DND-41 (cell line): ENCODE measurements at regions not wholly inside any gene's neighbourhood (a gene's known extent, or its start where the extent isn't known, plus 50 kb on each side); places are given as distances from the start of the nearest gene placed in this dataset.

Experiments used
- ATAC-seq: fragments of 200-7000 bp; cut with Tn5 transposase; 3 replicates; pipeline ENCODE4 v1.9.1; 2021; ENCODE audit warnings: low read depth; ENCODE audit not compliant: insufficient read depth
- DNase-seq: peaks from one replicate; pipeline ENCODE4 v3.0.0-alpha.2; 2020
- H2AFZ ChIP-seq: 2 replicates; pipeline ENCODE4 v1.6.0; 2012; ENCODE audit warnings: low read depth, low read length
- H3K27ac ChIP-seq: 2 replicates; pipeline ENCODE4 v1.5.1; 2012; ENCODE audit warnings: low read length, inconsistent platforms
- H3K27me3 ChIP-seq: fragments of 200-600 bp; sonication (generic); 2 replicates; pipeline ENCODE4 v1.6.0; 2012; ENCODE audit warnings: low read length, mild to moderate bottlenecking, inconsistent platforms; ENCODE audit not compliant: insufficient read depth, poor library complexity
- H3K36me3 ChIP-seq: 2 replicates; pipeline ENCODE4 v1.5.1; 2012; ENCODE audit warnings: low read length, inconsistent platforms; ENCODE audit not compliant: insufficient read depth
- H3K4me1 ChIP-seq: 2 replicates; pipeline ENCODE4 v1.5.1; 2012; ENCODE audit warnings: mild to moderate bottlenecking, low read length; ENCODE audit not compliant: insufficient read depth
- H3K4me2 ChIP-seq: 2 replicates; pipeline ENCODE4 v1.6.0; 2012; ENCODE audit warnings: mild to moderate bottlenecking, moderate library complexity, low read length, inconsistent platforms; ENCODE audit not compliant: insufficient read depth
- H3K4me3 ChIP-seq, 2 experiments: fragments of 200-600 bp in 1 of 2; shearing (Covaris generic) in 1 of 2; 2 replicates each; pipeline ENCODE4 v1.5.1; 2012 to 2016; ENCODE audit warnings: inconsistent platforms in 2 of 2, low read length in 2 of 2, mild to moderate bottlenecking in 2 of 2, low read depth in 1 of 2, moderate library complexity in 1 of 2
- H3K79me2 ChIP-seq: 2 replicates; pipeline ENCODE4 v1.6.0; 2012; ENCODE audit warnings: low read length, inconsistent platforms; ENCODE audit not compliant: insufficient read depth
- H3K9ac ChIP-seq: 2 replicates; pipeline ENCODE4 v1.6.0; 2012; ENCODE audit warnings: low read depth, mild to moderate bottlenecking, inconsistent platforms, low read length, moderate library complexity
- H3K9me3 ChIP-seq: 2 replicates; pipeline ENCODE4 v1.5.1; 2012; ENCODE audit warnings: low read length, moderate library complexity, mild to moderate bottlenecking, inconsistent platforms; ENCODE audit not compliant: insufficient read depth, severe bottlenecking
- H4K20me1 ChIP-seq: 2 replicates; pipeline ENCODE4 v1.6.0; 2012; ENCODE audit warnings: low read length; ENCODE audit not compliant: insufficient read depth
- EZH2 ChIP-seq: IDR thresholded peaks from 3 replicates; pipeline ENCODE4 v1.6.1; 2012; ENCODE audit warnings: borderline replicate concordance, low read depth, mild to moderate bottlenecking, moderate library complexity, low read length, inconsistent platforms; ENCODE audit not compliant: severe bottlenecking
- TF ChIP-seq, protein P1 (sequence below): IDR thresholded peaks from 2 replicates; pipeline ENCODE4 v1.5.1; 2012; ENCODE audit warnings: borderline replicate concordance, low read length, moderate library complexity, mild to moderate bottlenecking; ENCODE audit not compliant: poor library complexity, severe bottlenecking; ENCODE audit errors: extremely low read depth

DNA sequence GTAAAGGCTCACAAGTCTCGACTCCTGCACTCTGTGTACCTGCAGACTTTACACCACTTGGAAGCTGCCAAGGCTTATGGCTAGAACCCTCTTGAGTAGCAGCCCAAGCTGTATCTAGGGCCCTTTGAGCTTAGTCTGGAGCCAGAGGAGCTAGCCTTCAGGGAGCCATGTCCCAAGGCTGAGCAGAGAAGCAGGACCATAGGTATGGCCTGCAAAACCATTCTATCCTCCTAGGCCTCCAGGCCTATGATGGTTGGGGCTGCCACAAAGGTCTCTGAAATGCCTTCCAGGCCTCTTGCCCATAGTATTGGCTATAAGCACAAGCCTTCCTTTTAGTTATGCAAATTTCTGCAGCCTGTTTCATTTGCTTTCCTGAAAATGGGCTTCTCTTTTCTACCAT lies 380.7 kb upstream of the CPXCR1 start:
- H4K20me1 ChIP-seq: no peaks in the 10 kb centered on the region
- H3K27me3 ChIP-seq: no peaks in the 10 kb centered on the region
- no peaks in the 10 kb centered on the region for H3K36me3 ChIP-seq
- no peak overlapping the region for H3K4me3 ChIP-seq
- H3K4me2 ChIP-seq: no peak overlapping the region
- no peak for TF ChIP-seq EZH2
- TF ChIP-seq, protein P1, sequence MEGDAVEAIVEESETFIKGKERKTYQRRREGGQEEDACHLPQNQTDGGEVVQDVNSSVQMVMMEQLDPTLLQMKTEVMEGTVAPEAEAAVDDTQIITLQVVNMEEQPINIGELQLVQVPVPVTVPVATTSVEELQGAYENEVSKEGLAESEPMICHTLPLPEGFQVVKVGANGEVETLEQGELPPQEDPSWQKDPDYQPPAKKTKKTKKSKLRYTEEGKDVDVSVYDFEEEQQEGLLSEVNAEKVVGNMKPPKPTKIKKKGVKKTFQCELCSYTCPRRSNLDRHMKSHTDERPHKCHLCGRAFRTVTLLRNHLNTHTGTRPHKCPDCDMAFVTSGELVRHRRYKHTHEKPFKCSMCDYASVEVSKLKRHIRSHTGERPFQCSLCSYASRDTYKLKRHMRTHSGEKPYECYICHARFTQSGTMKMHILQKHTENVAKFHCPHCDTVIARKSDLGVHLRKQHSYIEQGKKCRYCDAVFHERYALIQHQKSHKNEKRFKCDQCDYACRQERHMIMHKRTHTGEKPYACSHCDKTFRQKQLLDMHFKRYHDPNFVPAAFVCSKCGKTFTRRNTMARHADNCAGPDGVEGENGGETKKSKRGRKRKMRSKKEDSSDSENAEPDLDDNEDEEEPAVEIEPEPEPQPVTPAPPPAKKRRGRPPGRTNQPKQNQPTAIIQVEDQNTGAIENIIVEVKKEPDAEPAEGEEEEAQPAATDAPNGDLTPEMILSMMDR: no peak
- no peaks in the 10 kb centered on the region for H3K4me1 ChIP-seq
- no peaks in the 10 kb centered on the region for H3K79me2 ChIP-seq
- H3K9ac ChIP-seq: no peak overlapping the region
- DNase-seq (no peak), ATAC-seq (no peak)
- no peaks in the 10 kb centered on the region for H3K9me3 ChIP-seq
- H3K27ac ChIP-seq: no peak overlapping the region
- no peak overlapping the region for H2AFZ ChIP-seq

DNA sequence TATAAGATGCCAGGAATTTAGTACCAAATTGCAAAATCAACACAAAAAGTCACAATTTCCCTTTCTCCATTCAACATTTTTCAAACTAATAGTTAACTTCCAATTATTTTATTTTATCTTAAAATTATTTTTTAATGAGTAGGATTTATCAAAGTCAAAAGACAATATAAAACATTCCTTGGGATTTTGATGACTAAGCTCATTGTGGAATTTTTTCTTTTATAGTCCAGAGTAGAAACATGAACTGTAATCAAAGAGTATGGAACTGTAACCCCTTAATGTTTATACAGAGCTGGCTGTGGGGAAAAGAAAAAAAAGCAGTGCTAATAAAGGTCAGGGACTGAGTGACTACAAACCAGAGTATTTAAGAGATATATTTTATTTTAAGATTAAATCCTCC lies 368.6 kb upstream of the CPXCR1 start:
- Histone ChIP-seq H3K4me3 (no peak overlapping the region), H3K4me2 (no peak overlapping the region), H3K9me3 (no peaks in the 10 kb centered on the region), H4K20me1 (no peaks in the 10 kb centered on the region), H3K27ac (no peak overlapping the region), H3K4me1 (no peaks in the 10 kb centered on the region), H3K27me3 (no peaks in the 10 kb centered on the region), H2AFZ (no peak overlapping the region), H3K36me3 (no peaks in the 10 kb centered on the region), H3K79me2 (no peaks in the 10 kb centered on the region), H3K9ac (no peak overlapping the region)
- TF ChIP-seq, protein P1: no peak
- TF ChIP-seq EZH2: no peak
- ATAC-seq (no peak), DNase-seq (no peak)

DNA sequence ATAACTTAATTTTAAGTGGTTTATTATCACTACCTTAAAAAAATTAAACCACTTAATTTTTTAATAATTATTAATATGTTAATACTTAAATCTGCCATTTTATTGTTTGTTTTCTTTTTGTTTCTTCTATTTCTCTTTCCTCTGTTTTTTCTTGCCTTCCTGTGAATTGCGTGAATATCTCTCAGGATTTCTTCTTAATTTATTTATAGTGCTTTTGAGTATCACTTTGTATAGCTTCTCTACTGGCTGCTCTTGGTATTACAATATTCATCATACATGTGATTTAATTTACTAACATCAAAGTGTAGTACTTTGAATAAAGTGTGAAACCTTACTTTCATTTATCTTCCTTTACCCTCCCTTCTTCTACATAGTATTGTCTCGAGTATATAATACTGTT lies 349.5 kb upstream of the CPXCR1 start:
- TF ChIP-seq, protein P1: no peak
- no peak for TF ChIP-seq EZH2
- Histone ChIP-seq H3K79me2 (no peaks in the 10 kb centered on the region), H3K9me3 (no peaks in the 10 kb centered on the region), H3K36me3 (no peaks in the 10 kb centered on the region), H3K9ac (no peak overlapping the region), H3K4me3 (no peak overlapping the region), H3K27ac (no peak overlapping the region), H4K20me1 (no peaks in the 10 kb centered on the region), H3K27me3 (no peaks in the 10 kb centered on the region), H2AFZ (no peak overlapping the region), H3K4me2 (no peak overlapping the region), H3K4me1 (no peaks in the 10 kb centered on the region)
- DNase-seq (no peak), ATAC-seq (no peak)

DNA sequence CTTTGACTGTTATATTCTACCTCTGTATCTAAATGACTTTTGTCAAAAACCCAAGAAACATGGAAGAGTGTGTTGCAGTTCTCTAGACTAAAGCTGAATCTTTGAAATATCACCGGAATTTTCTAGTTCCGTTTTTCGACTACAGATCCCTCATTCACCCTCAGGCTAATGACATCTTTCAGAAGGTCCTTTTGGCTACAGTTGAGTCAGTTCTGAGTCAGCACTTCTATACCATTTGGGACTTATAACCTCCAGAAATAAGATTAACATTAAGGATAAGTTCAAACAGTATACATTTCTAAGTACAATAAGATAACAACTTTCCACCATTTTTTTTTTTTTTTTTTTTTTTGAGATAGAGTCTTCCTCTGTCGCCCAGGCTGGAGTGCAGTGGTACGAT lies 331.0 kb upstream of the CPXCR1 start:
- H2AFZ ChIP-seq: no peak overlapping the region
- H3K4me2 ChIP-seq: no peak overlapping the region
- DNase-seq: no peak
- H3K27ac ChIP-seq: no peak overlapping the region
- no peak for ATAC-seq
- H3K4me1 ChIP-seq: no peaks in the 10 kb centered on the region
- H3K36me3 ChIP-seq: no peaks in the 10 kb centered on the region
- H3K27me3 ChIP-seq: no peaks in the 10 kb centered on the region
- no peak overlapping the region for H3K4me3 ChIP-seq
- no peak for TF ChIP-seq EZH2
- TF ChIP-seq, protein P1: no peak
- no peaks in the 10 kb centered on the region for H3K79me2 ChIP-seq
- H4K20me1 ChIP-seq: no peaks in the 10 kb centered on the region
- no peaks in the 10 kb centered on the region for H3K9me3 ChIP-seq
- no peak overlapping the region for H3K9ac ChIP-seq
